ENCODE measurements at regions not wholly inside any gene's neighbourhood (a gene's known extent, or its start where the extent isn't known, plus 50 kb on each side); places are given as distances from the start of the nearest gene placed in this dataset.
"Not testable (repeated sequence)": the region's sequence is repeated elsewhere in the genome, so short reads cannot be mapped to it uniquely, and the experiment has no call there.

GRCh38 chr13:76596216-76596615, 290.0 kb downstream of the KCTD12 start:
- no peak for DNase-seq

GRCh38 chr13:76594435-76594834, 291.8 kb downstream of the KCTD12 start:
- no peak for DNase-seq

GRCh38 chr13:76586842-76587241, 299.4 kb downstream of the KCTD12 start:
- no peak for DNase-seq

GRCh38 chr13:76579701-76580100, 306.5 kb downstream of the KCTD12 start:
- DNase-seq: no peak

GRCh38 chr13:76575634-76576033, 310.6 kb downstream of the KCTD12 start:
- not testable (repeated sequence) for DNase-seq

GRCh38 chr13:76570510-76570971, 315.7 kb downstream of the KCTD12 start:
- no peak for DNase-seq

GRCh38 chr13:76556627-76557026, 329.6 kb downstream of the KCTD12 start:
- DNase-seq: no peak

GRCh38 chr13:76552807-76553206, 333.4 kb downstream of the KCTD12 start:
- DNase-seq: no peak

GRCh38 chr13:76552041-76552772, 334.0 kb downstream of the KCTD12 start:
- DNase-seq: no peak

GRCh38 chr13:76542176-76542575, 344.0 kb downstream of the KCTD12 start:
- no peak for DNase-seq

GRCh38 chr13:76538004-76538403, 348.2 kb downstream of the KCTD12 start:
- DNase-seq: no peak

- DNase-seq: no peak
Measured at GRCh38 chr13:76533251-76533650, 353.0 kb downstream of the KCTD12 start.

- peak; percentile 27 for DNase-seq
Measured at GRCh38 chr13:76527041-76527440, 359.2 kb downstream of the KCTD12 start.

GRCh38 chr13:76523740-76524340, 362.4 kb downstream of the KCTD12 start:
- no peak for DNase-seq

- DNase-seq: no peak
Measured at GRCh38 chr13:76522083-76522755, 364.0 kb downstream of the KCTD12 start.

GRCh38 chr13:76519685-76520084, 366.5 kb downstream of the KCTD12 start:
- no peak for DNase-seq

- DNase-seq: no peak
Measured at GRCh38 chr13:76516586-76516985, 369.6 kb downstream of the KCTD12 start.

GRCh38 chr13:76516013-76516412, 370.2 kb downstream of the KCTD12 start:
- DNase-seq: no peak

GRCh38 chr13:76512721-76513145, 373.5 kb downstream of the KCTD12 start:
- peak; percentile 6 for DNase-seq

- no peak for DNase-seq
Measured at GRCh38 chr13:76505437-76505836, 380.8 kb downstream of the KCTD12 start.

GRCh38 chr13:76503766-76504165, 382.4 kb downstream of the KCTD12 start:
- no peak for DNase-seq

GRCh38 chr13:76503291-76503690, 382.9 kb downstream of the KCTD12 start:
- DNase-seq: no peak

GRCh38 chr13:76500894-76501293, 385.3 kb downstream of the KCTD12 start:
- DNase-seq: no peak

- peak; percentile 1 for DNase-seq
Measured at GRCh38 chr13:76499891-76500290, 386.3 kb downstream of the KCTD12 start.
